Sigmoid colon (tissue), 4 donors: ENCODE measurements at regions not wholly inside any gene's neighbourhood (a gene's known extent, or its start where the extent isn't known, plus 50 kb on each side); places are given as distances from the start of the nearest gene placed in this dataset.

Experiments
- CTCF ChIP-seq, 4 experiments: fragments of 450-650 bp in 3 of 4; fragments of 200-600 bp in 1 of 4; IDR thresholded peaks; one replicate each; pipeline ENCODE4 v1.5.1; 2016 to 2019; ENCODE audit warnings: antibody characterized with exemption in 4 of 4, mild to moderate bottlenecking in 3 of 4, moderate library complexity in 2 of 4
- EP300 ChIP-seq, 4 donors: sonication (generic); formaldehyde crosslinking; IDR thresholded peaks; one replicate each; pipeline ENCODE4 v1.6.1; 2017; ENCODE audit warnings: antibody characterized with exemption in 4 of 4
- POLR2A ChIP-seq, 2 donors: fragments of 450-650 bp; IDR thresholded peaks; one replicate each; pipeline ENCODE4 v1.6.1; 2016; ENCODE audit warnings: antibody characterized with exemption in 2 of 2, mild to moderate bottlenecking in 2 of 2, moderate library complexity in 2 of 2
- POLR2AphosphoS5 ChIP-seq, 4 donors: sonication (generic); formaldehyde crosslinking; IDR thresholded peaks; one replicate each; pipeline ENCODE4 v1.6.1; 2017; ENCODE audit warnings: antibody characterized with exemption in 4 of 4

- TF ChIP-seq CTCF (IDR thresholded peaks at IDR 0.05): no peak
- no peak for TF ChIP-seq EP300 (IDR thresholded peaks at IDR 0.05)
- TF ChIP-seq POLR2A (IDR thresholded peaks at IDR 0.05): no peak
- TF ChIP-seq POLR2AphosphoS5 (IDR thresholded peaks at IDR 0.05): no peak
Observed at GRCh38 chr2:121055088-121055487, 229.9 kb downstream of the TFCP2L1 start.
